ENCODE measurements at regions not wholly inside any gene's neighbourhood (a gene's known extent, or its start where the extent isn't known, plus 50 kb on each side); places are given as distances from the start of the nearest gene placed in this dataset.

GRCh38 chr12:105483691-105484090, 153.2 kb downstream of the C12orf75 start:
- Histone ChIP-seq H3K27ac (ENCODE audit: low read length) (no peak overlapping the region), H3K9me3 (ENCODE audit: control insufficient read depth, insufficient read depth, low read length) (no peaks in the 10 kb centered on the region), H3K36me3 (ENCODE audit: control insufficient read depth, insufficient read depth, low read length) (no peaks in the 10 kb centered on the region), H3K4me1 (ENCODE audit: control insufficient read depth, insufficient read depth, low read length) (no peaks in the 10 kb centered on the region), H3K27me3 (ENCODE audit: control insufficient read depth, insufficient read depth, low read length) (no peaks in the 10 kb centered on the region), H3K4me3 (ENCODE audit: low read length) (no peak overlapping the region)
- Mint-ChIP-seq H3K36me3 (no peaks in the 10 kb centered on the region), H3K4me3 (no peak overlapping the region), H3K27ac (no peak overlapping the region), H3K4me1 (no peaks in the 10 kb centered on the region), H3K27me3 (ENCODE audit: low read depth in 2 of 2) (no peaks in the 10 kb centered on the region), H3K9me3 (no peaks in the 10 kb centered on the region)
- intact Hi-C loops (cut with micrococcal nuclease) = no loop called here
- ATAC-seq (no peak), DNase-seq (no peak)
- TF ChIP-seq, protein P1, sequence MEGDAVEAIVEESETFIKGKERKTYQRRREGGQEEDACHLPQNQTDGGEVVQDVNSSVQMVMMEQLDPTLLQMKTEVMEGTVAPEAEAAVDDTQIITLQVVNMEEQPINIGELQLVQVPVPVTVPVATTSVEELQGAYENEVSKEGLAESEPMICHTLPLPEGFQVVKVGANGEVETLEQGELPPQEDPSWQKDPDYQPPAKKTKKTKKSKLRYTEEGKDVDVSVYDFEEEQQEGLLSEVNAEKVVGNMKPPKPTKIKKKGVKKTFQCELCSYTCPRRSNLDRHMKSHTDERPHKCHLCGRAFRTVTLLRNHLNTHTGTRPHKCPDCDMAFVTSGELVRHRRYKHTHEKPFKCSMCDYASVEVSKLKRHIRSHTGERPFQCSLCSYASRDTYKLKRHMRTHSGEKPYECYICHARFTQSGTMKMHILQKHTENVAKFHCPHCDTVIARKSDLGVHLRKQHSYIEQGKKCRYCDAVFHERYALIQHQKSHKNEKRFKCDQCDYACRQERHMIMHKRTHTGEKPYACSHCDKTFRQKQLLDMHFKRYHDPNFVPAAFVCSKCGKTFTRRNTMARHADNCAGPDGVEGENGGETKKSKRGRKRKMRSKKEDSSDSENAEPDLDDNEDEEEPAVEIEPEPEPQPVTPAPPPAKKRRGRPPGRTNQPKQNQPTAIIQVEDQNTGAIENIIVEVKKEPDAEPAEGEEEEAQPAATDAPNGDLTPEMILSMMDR (IDR thresholded peaks at IDR 0.05) = no peak

DNA sequence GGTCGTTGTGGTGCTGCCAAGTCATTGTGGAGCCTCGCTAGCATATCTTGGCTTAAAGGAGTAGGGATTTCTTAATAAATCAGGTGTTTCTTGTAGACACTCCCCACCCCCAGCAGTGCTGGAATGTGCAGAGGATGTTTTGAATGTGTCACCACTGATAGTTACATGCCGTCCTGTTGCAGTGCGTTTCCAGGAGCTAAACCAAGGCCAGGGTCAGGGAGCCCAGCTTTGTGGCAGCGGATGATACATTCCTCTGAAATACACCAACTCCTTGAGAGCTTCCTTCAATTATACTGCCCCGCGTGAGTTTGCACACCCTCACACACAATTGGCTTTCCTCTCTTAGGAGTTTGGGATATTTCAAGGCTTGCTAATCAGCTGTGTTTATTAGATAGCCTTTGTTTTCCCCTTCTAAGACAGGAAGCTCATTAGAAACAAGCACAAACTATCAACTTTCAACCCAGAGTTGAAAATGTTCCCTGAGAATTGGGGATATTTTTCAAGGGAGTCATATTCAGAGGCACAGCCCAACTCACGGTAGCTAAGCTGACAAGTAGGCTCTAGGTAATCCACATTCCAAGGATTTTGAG, 154.9 kb downstream of the C12orf75 start:
- Histone ChIP-seq H3K9me3 (ENCODE audit: control insufficient read depth, insufficient read depth, low read length) (no peaks in the 10 kb centered on the region), H3K4me1 (ENCODE audit: control insufficient read depth, insufficient read depth, low read length) (no peaks in the 10 kb centered on the region), H3K4me3 (ENCODE audit: low read length) (no peak overlapping the region), H3K27ac (ENCODE audit: low read length) (no peak overlapping the region), H3K27me3 (ENCODE audit: control insufficient read depth, insufficient read depth, low read length) (no peaks in the 10 kb centered on the region), H3K36me3 (ENCODE audit: control insufficient read depth, insufficient read depth, low read length) (no peaks in the 10 kb centered on the region)
- Mint-ChIP-seq H3K4me1 (no peaks in the 10 kb centered on the region), H3K36me3 (no peaks in the 10 kb centered on the region), H3K27ac (no peak overlapping the region), H3K9me3 (no peaks in the 10 kb centered on the region), H3K4me3 (no peak overlapping the region), H3K27me3 (ENCODE audit: low read depth in 2 of 2) (no peaks in the 10 kb centered on the region)
- TF ChIP-seq, protein P1 (IDR thresholded peaks at IDR 0.05) = no peak
- intact Hi-C loops (cut with micrococcal nuclease) = no loop called here
- DNase-seq (no peak), ATAC-seq (no peak)
- 92% methylated on average over 6 of the region's 8 CpGs for WGBS (ENCODE audit: insufficient coverage)

GRCh38 chr12:105485921-105486320, 155.4 kb downstream of the C12orf75 start:
- Mint-ChIP-seq H3K9me3 (no peaks in the 10 kb centered on the region), H3K4me3 (no peak overlapping the region), H3K4me1 (no peaks in the 10 kb centered on the region), H3K36me3 (no peaks in the 10 kb centered on the region), H3K27me3 (ENCODE audit: low read depth in 2 of 2) (no peaks in the 10 kb centered on the region), H3K27ac (no peak overlapping the region)
- H3K4me3 ChIP-seq (ENCODE audit: low read length) = no peak overlapping the region
- H3K4me1 ChIP-seq (ENCODE audit: control insufficient read depth, insufficient read depth, low read length) = no peaks in the 10 kb centered on the region
- DNase-seq (no peak), ATAC-seq (no peak)
- no peaks in the 10 kb centered on the region for H3K27me3 ChIP-seq (ENCODE audit: control insufficient read depth, insufficient read depth, low read length)
- WGBS (ENCODE audit: insufficient coverage) = 87% methylated on average over 3 of the region's 3 CpGs
- H3K9me3 ChIP-seq (ENCODE audit: control insufficient read depth, insufficient read depth, low read length) = no peaks in the 10 kb centered on the region
- no peak overlapping the region for H3K27ac ChIP-seq (ENCODE audit: low read length)
- TF ChIP-seq, protein P1 (IDR thresholded peaks at IDR 0.05) = no peak
- intact Hi-C loops (cut with micrococcal nuclease) = no loop called here
- no peaks in the 10 kb centered on the region for H3K36me3 ChIP-seq (ENCODE audit: control insufficient read depth, insufficient read depth, low read length)

DNA sequence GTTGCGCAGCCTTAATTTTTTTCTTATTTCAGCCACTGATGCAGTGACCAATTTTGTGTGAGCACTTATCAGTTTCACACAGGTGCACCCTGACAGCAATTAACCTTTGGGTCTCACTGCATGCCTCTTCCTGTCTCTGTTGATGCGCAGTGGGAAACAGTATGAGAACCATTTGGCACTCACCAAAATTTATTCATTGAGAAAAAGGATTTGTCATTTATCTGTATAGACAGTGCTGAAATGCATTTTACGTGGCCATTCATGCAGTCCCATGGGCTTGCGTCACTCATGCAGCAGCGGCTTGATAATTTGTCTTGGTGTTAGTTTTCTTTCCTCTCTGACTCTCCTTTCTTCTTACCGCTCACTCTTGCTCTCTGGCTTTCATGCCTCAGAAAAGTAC, 157.5 kb downstream of the C12orf75 start:
- no peak overlapping the region for H3K27ac ChIP-seq (ENCODE audit: low read length)
- TF ChIP-seq, protein P1 (IDR thresholded peaks at IDR 0.05) = no peak
- Mint-ChIP-seq H3K9me3 (no peaks in the 10 kb centered on the region), H3K4me1 (no peaks in the 10 kb centered on the region), H3K4me3 (no peak overlapping the region), H3K27ac (no peak overlapping the region), H3K36me3 (no peaks in the 10 kb centered on the region), H3K27me3 (ENCODE audit: low read depth in 2 of 2) (peaks cover 0 to 3% of the 10 kb centered on the region in 2 donors)
- no peaks in the 10 kb centered on the region for H3K9me3 ChIP-seq (ENCODE audit: control insufficient read depth, insufficient read depth, low read length)
- H3K36me3 ChIP-seq (ENCODE audit: control insufficient read depth, insufficient read depth, low read length) = no peaks in the 10 kb centered on the region
- no peak for DNase-seq
- ATAC-seq = no peak
- intact Hi-C loops (cut with micrococcal nuclease) = no loop called here
- WGBS (ENCODE audit: insufficient coverage) = 100% methylated on average over 5 of the region's 6 CpGs
- no peak overlapping the region for H3K4me3 ChIP-seq (ENCODE audit: low read length)
- no peaks in the 10 kb centered on the region for H3K4me1 ChIP-seq (ENCODE audit: control insufficient read depth, insufficient read depth, low read length)
- H3K27me3 ChIP-seq (ENCODE audit: control insufficient read depth, insufficient read depth, low read length) = no peaks in the 10 kb centered on the region

Data from natural killer cell (primary cell).